ENCODE measurements at regions not wholly inside any gene's neighbourhood (a gene's known extent, or its start where the extent isn't known, plus 50 kb on each side); places are given as distances from the start of the nearest gene placed in this dataset.

- H3K9me2 ChIP-seq (ENCODE audit: insufficient read depth) = no peaks in the 10 kb centered on the region
- DNase-seq (ENCODE audit: low spot score) = no peak
- H2AFZ ChIP-seq = no peak overlapping the region
- H3K27me3 Mint-ChIP-seq (ENCODE audit: insufficient read depth, low read depth, poor library complexity) = no peaks in the 10 kb centered on the region
- no peaks in the 10 kb centered on the region; the same call in 2 of the 3 replicates for H3K9me3 Mint-ChIP-seq
- H3K4me1 Mint-ChIP-seq = 0 out of 3 replicates have a peak, but pooled peaks cover 2% of the 10 kb centered on the region
- H3K4me3 Mint-ChIP-seq = no peak overlapping the region
- no peaks in the 10 kb centered on the region for H3K79me2 ChIP-seq (replicated peaks; ENCODE audit: insufficient read depth)
- H3K36me3 ChIP-seq (ENCODE audit: insufficient read depth) = no peaks in the 10 kb centered on the region
- no peaks in the 10 kb centered on the region for H3F3A ChIP-seq (replicated peaks; ENCODE audit: low read depth)
- H4K20me1 ChIP-seq (replicated peaks; ENCODE audit: insufficient read depth) = no peaks in the 10 kb centered on the region
- no peaks in the 10 kb centered on the region for H3K27me3 ChIP-seq (ENCODE audit: insufficient read depth)
- no peak for ATAC-seq
- TF ChIP-seq CTCF (conservative IDR thresholded peaks at IDR 0.05; ENCODE audit: low read depth in 2 of 2) (no peak), ZNF331 (CRISPR knock-in tag; IDR thresholded peaks at IDR 0.05; ENCODE audit: low read depth) (no peak), EZH2 (IDR thresholded peaks at IDR 0.05; ENCODE audit: low read depth, unreplicated experiment) (no peak), STAT1 (IDR thresholded peaks at IDR 0.05; ENCODE audit: unreplicated experiment) (no peak), NANOG (IDR thresholded peaks at IDR 0.05; ENCODE audit: borderline replicate concordance) (no peak), EZH2phosphoT487 (IDR thresholded peaks at IDR 0.05; ENCODE audit: unreplicated experiment) (no peak), ETS1 (IDR thresholded peaks at IDR 0.05) (no peak), ZNF462 (CRISPR knock-in tag; IDR thresholded peaks at IDR 0.05) (no peak), JUNB (IDR thresholded peaks at IDR 0.05; ENCODE audit: unreplicated experiment) (no peak), CREB1 (CRISPR knock-in tag; IDR thresholded peaks at IDR 0.05; ENCODE audit: low read depth) (no peak)
- no peak overlapping the region for H3K27ac ChIP-seq (ENCODE audit: low read depth)
- H3K4me1 ChIP-seq (ENCODE audit: insufficient read depth) = no peaks in the 10 kb centered on the region
- no peak overlapping the region for H3K4me3 ChIP-seq
- no peak overlapping the region; the same call in 1 of the 2 replicates for H3K27ac Mint-ChIP-seq
- H3K4me2 ChIP-seq = no peak overlapping the region
- no peaks in the 10 kb centered on the region for H3K36me3 Mint-ChIP-seq (ENCODE audit: low read depth)
These were observed 171.9 kb downstream of the DKK2 start for GRCh38 chr4:106864231-106864630.

All from GM23338 (cell line).